PC-9 (cell line): ENCODE measurements at regions not wholly inside any gene's neighbourhood (a gene's known extent, or its start where the extent isn't known, plus 50 kb on each side); places are given as distances from the start of the nearest gene placed in this dataset.

Experiments used
- BruUV-seq: library from RNA; stranded (reverse); fragments of 400-500 nt; replicated peaks from 2 replicates; lab custom pipeline; 2021; lab: Mats Ljungman, UMichigan
- CTCF ChIA-PET: fragments of 300-600 bp; sonication (Branson Sonifier 250); formaldehyde crosslinking; loops from one replicate; lab custom pipeline; 2022; ENCODE audit warnings: antibody characterized with exemption; lab: Charles Lee
- POLR2A ChIA-PET: fragments of 300-600 bp; sonication (Branson Sonifier 250); formaldehyde crosslinking; loops from one replicate; lab custom pipeline; 2022; ENCODE audit warnings: antibody characterized with exemption; ENCODE audit not compliant: unreplicated experiment; lab: Charles Lee
- DNase-seq, 2 experiments: peaks; one replicate each; pipeline versions ENCODE4 v3.0.0 to v3.0.0-alpha.2; 2015 to 2022; ENCODE audit warnings: mixed read lengths in 1 of 2
- H2AFZ ChIP-seq: fragments of 200-600 bp; sonication (generic); 2 replicates; pipeline ENCODE4 v1.8.1; 2017; ENCODE audit warnings: antibody characterized with exemption
- H3F3A ChIP-seq: fragments of 200-600 bp; sonication (generic); 2 replicates; pipeline ENCODE4 v1.8.1; 2017; ENCODE audit warnings: antibody characterized with exemption, mild to moderate bottlenecking, low read depth; ENCODE audit not compliant: insufficient read depth
- H3K27ac ChIP-seq: fragments of 200-600 bp; sonication (generic); 2 replicates; pipeline ENCODE4 v1.6.1; 2016; ENCODE audit warnings: mixed run types
- H3K27me3 ChIP-seq: fragments of 200-600 bp; sonication (generic); 2 replicates; pipeline ENCODE4 v1.6.1; 2016; ENCODE audit warnings: low read depth, mixed run types; ENCODE audit not compliant: insufficient read depth
- H3K36me3 ChIP-seq: fragments of 200-600 bp; sonication (generic); 2 replicates; pipeline ENCODE4 v1.6.1; 2016; ENCODE audit warnings: low read depth, mixed run types
- H3K4me1 ChIP-seq: fragments of 200-600 bp; sonication (generic); replicated peaks from 2 replicates; pipeline ENCODE4 v1.6.1; 2016; ENCODE audit warnings: mixed run types; ENCODE audit not compliant: insufficient read depth
- H3K4me2 ChIP-seq: fragments of 200-600 bp; sonication (generic); 2 replicates; pipeline ENCODE4 v1.6.1; 2017; ENCODE audit warnings: mixed run types
- H3K4me3 ChIP-seq: fragments of 200-600 bp; sonication (generic); 2 replicates; pipeline ENCODE4 v1.6.1; 2016; ENCODE audit warnings: mixed run types
- H3K79me2 ChIP-seq: fragments of 200-600 bp; sonication (generic); 2 replicates; pipeline ENCODE4 v1.6.1; 2017; ENCODE audit warnings: low read depth, mixed run types
- H3K9me2 ChIP-seq: fragments of 200-600 bp; sonication (generic); 2 replicates; pipeline ENCODE4 v1.8.1; 2017; ENCODE audit warnings: mild to moderate bottlenecking; ENCODE audit not compliant: insufficient read depth
- H3K9me3 ChIP-seq: fragments of 200-600 bp; sonication (generic); 2 replicates; pipeline ENCODE4 v1.8.1; 2016; ENCODE audit warnings: low read depth; ENCODE audit not compliant: insufficient read depth
- H4K20me1 ChIP-seq: fragments of 200-600 bp; sonication (generic); 2 replicates; pipeline ENCODE4 v1.8.1; 2017; ENCODE audit not compliant: insufficient read depth
- EZH2 ChIP-seq: fragments of 200-600 bp; sonication (generic); IDR thresholded peaks from 2 replicates; pipeline ENCODE4 v1.8.0; 2017; ENCODE audit warnings: antibody characterized with exemption, low read depth
- intact Hi-C: fragments of 100-400 bp; cut with micrococcal nuclease; formaldehyde crosslinking; loops from one replicate; pipeline ENCODE4 v1.10.0; 2022; ENCODE audit not compliant: unreplicated experiment
- TF ChIP-seq, protein P1 (sequence below): fragments of 200-600 bp; sonication (generic); conservative IDR thresholded peaks from 2 replicates; pipeline ENCODE4 v1.6.1; 2017; ENCODE audit warnings: mixed run types, antibody characterized with exemption, mild to moderate bottlenecking, moderate library complexity

DNA sequence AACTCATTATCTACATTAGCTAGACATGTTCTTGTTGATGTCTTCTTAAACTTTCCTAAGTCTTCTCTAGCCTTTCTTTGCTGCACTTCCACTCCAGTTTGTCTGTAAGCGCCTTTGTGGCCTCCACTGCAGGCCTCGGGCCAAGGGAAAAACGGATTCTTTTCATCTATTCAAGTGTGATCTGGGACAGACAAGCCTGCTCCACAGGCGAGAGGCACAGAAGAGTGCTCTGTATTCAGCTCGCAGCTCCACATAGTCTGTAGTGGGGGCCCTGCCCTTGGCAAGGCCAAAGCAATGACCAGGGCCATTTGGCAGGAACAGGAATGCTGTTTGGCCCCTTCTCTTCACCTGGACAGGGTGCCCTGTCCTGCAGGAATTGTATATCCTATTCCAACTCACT, 84.1 kb upstream of the BARX2 start:
- H3K4me1 ChIP-seq, result no peaks in the 10 kb centered on the region; the same call in 1 of the 2 replicates
- H3K79me2 ChIP-seq, result no peaks in the 10 kb centered on the region
- H3K9me3 ChIP-seq, result no peaks in the 10 kb centered on the region
- no peaks in the 10 kb centered on the region for H3F3A ChIP-seq
- no peak overlapping the region for H3K4me2 ChIP-seq
- no peaks in the 10 kb centered on the region for H3K27me3 ChIP-seq
- ChIA-PET POLR2A (no interaction called here), CTCF (interaction anchor here (0.7 kb wide), 1 partner anchor 1440 kb away, joined by 4 read pairs; no protein-coding TSS in a partner anchor)
- TF ChIP-seq EZH2, result no peak
- TF ChIP-seq, protein P1, sequence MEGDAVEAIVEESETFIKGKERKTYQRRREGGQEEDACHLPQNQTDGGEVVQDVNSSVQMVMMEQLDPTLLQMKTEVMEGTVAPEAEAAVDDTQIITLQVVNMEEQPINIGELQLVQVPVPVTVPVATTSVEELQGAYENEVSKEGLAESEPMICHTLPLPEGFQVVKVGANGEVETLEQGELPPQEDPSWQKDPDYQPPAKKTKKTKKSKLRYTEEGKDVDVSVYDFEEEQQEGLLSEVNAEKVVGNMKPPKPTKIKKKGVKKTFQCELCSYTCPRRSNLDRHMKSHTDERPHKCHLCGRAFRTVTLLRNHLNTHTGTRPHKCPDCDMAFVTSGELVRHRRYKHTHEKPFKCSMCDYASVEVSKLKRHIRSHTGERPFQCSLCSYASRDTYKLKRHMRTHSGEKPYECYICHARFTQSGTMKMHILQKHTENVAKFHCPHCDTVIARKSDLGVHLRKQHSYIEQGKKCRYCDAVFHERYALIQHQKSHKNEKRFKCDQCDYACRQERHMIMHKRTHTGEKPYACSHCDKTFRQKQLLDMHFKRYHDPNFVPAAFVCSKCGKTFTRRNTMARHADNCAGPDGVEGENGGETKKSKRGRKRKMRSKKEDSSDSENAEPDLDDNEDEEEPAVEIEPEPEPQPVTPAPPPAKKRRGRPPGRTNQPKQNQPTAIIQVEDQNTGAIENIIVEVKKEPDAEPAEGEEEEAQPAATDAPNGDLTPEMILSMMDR, result no peak
- BruUV-seq, result no TSS peak
- no peak overlapping the region for H2AFZ ChIP-seq
- intact Hi-C loops, result no loop called here
- H3K9me2 ChIP-seq, result no peaks in the 10 kb centered on the region
- H3K36me3 ChIP-seq, result no peaks in the 10 kb centered on the region
- no peak overlapping the region for H3K27ac ChIP-seq
- H3K4me3 ChIP-seq, result no peak overlapping the region
- DNase-seq, result no peak
- no peaks in the 10 kb centered on the region for H4K20me1 ChIP-seq

DNA sequence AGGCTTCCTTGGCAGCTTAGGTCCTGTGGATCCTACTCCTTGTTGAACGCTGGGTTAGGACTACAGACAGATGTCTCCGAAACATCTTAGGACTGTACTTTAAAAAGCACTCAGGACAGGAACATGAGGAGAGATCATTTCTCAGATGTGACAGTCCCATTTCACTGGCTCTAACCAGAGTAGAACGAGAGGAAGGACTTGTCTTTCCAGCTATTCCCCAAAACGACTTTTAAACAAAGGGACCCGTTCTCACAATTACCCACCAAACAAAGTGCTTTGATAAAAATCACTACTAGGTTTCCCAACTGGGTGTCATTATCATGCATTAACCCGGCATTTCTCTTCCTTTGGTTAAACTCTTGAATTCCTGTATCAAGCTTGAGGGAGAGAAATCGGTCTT, 84.7 kb upstream of the BARX2 start:
- ChIA-PET CTCF (no interaction called here), POLR2A (no interaction called here)
- H3K9me2 ChIP-seq, result no peaks in the 10 kb centered on the region
- H3K27ac ChIP-seq, result no peak overlapping the region
- H3K4me2 ChIP-seq, result no peak overlapping the region
- no peaks in the 10 kb centered on the region for H3K36me3 ChIP-seq
- no peaks in the 10 kb centered on the region for H3K9me3 ChIP-seq
- H3K4me3 ChIP-seq, result no peak overlapping the region
- H3K4me1 ChIP-seq, result no peaks in the 10 kb centered on the region; the same call in 1 of the 2 replicates
- no peaks in the 10 kb centered on the region for H3K79me2 ChIP-seq
- no peak for DNase-seq
- no TSS peak for BruUV-seq
- TF ChIP-seq, protein P1, result no peak
- no peak for TF ChIP-seq EZH2
- no peaks in the 10 kb centered on the region for H3F3A ChIP-seq
- intact Hi-C loops, result no loop called here
- H3K27me3 ChIP-seq, result no peaks in the 10 kb centered on the region
- H2AFZ ChIP-seq, result no peak overlapping the region
- no peaks in the 10 kb centered on the region for H4K20me1 ChIP-seq

DNA sequence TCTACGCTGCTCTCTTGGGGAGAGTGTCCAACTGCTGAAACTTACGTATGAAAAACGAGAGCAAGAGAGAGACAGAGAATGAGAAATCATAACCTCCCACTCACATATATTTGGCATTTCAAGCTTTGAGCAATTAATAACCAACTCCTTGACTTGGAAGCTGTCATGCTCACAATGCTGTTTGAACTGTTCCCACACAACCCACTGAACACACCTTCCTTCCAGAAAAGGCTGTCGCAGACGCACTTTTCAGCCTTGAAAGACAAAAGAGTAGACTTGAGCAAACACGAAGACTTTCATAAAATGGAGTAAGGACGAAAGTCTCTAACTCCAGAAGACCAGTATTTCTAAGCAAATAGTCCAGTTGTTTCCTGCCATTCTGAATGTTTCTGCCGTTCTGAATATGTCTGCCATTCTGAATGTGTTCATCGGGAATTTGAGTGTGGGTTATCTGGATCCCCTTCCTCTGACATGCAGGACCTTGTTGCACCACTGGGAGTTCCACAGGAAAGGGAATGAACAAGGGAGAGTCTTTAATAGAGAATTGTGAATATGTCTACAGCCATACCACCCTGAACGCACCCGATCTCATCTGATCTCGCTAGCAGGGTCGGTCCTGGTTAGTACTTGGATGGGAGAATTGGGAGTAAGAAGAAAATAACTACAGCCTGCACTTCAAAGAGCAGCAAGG, 86.2 kb upstream of the BARX2 start:
- H3K4me3 ChIP-seq, result no peak overlapping the region
- H3K9me3 ChIP-seq, result no peaks in the 10 kb centered on the region
- CTCF ChIA-PET, result no interaction called here
- no peaks in the 10 kb centered on the region for H3K27me3 ChIP-seq
- no TSS peak for BruUV-seq
- no peaks in the 10 kb centered on the region for H3K9me2 ChIP-seq
- H3K27ac ChIP-seq, result no peak overlapping the region
- DNase-seq, result no peak
- H4K20me1 ChIP-seq, result no peaks in the 10 kb centered on the region
- H2AFZ ChIP-seq, result no peak overlapping the region
- no peak overlapping the region for H3K4me2 ChIP-seq
- no peaks in the 10 kb centered on the region for H3F3A ChIP-seq
- H3K4me1 ChIP-seq, result no peaks in the 10 kb centered on the region; the same call in 1 of the 2 replicates
- no peaks in the 10 kb centered on the region for H3K79me2 ChIP-seq
- intact Hi-C loops, result no loop called here
- POLR2A ChIA-PET, result no interaction called here
- no peaks in the 10 kb centered on the region for H3K36me3 ChIP-seq
- TF ChIP-seq EZH2, result no peak
- TF ChIP-seq, protein P1, result no peak
